K562 (cell line): ENCODE measurements at regions not wholly inside any gene's neighbourhood (a gene's known extent, or its start where the extent isn't known, plus 50 kb on each side); places are given as distances from the start of the nearest gene placed in this dataset.

Experiments
- ATAC-seq: fragments of 200-7000 bp; cut with Tn5 transposase; 3 replicates; pipeline ENCODE4 v1.9.1; 2020; ENCODE audit warnings: moderate library complexity
- BruUV-seq: library from RNA; stranded (reverse); fragments of 400-500 nt; replicated peaks from 2 replicates; lab custom pipeline; 2021; lab: Mats Ljungman, UMichigan
- CTCF ChIA-PET: fragments of 300-600 bp; formaldehyde crosslinking; extraction: SDS; loops from one replicate; lab custom pipeline; 2021; ENCODE audit warnings: low intra/inter-chr PET ratio; lab: Yijun Ruan, JAX
- POLR2A ChIA-PET: fragments of 300-600, 350-650 bp; sonication (Branson Sonifier 250); formaldehyde crosslinking; extraction: SDS; loops from one replicate; lab custom pipeline; 2021; ENCODE audit warnings: antibody characterized with exemption, inconsistent platforms; lab: Yijun Ruan, JAX
- DNase-seq, 4 experiments: peaks; one replicate each; pipeline versions ENCODE4 v3.0.0 to v3.0.0-alpha.2; 2011 to 2018; ENCODE audit warnings: low spot score in 3 of 4, mixed read lengths in 3 of 4; ENCODE audit errors: extremely low read depth in 1 of 4
- FAIRE-seq: peaks from 2 replicates; lab custom pipeline; 2011; peaks lifted over from hg19 to GRCh38; lab: Jason Lieb, UNC
- H2AFZ ChIP-seq: 2 replicates; pipeline ENCODE4 v1.6.0; 2011; ENCODE audit warnings: low read depth, low read length, control low read depth, inconsistent platforms
- H3K27ac ChIP-seq: fragments of 200-600 bp; 3 replicates; pipeline ENCODE4 v1.8.0; 2011; ENCODE audit warnings: low read depth, mild to moderate bottlenecking, control low read depth, inconsistent platforms, low read length, moderate library complexity, mixed read lengths; ENCODE audit errors: extremely low read depth
- H3K27me3 ChIP-seq, 2 experiments: fragments of 300-600 bp in 1 of 2; 2 replicates in 1 of 2; 3 replicates in 1 of 2; pipeline versions ENCODE4 v1.6.0 to v1.8.0; 2011; ENCODE audit warnings: inconsistent platforms in 2 of 2, low read length in 2 of 2, mild to moderate bottlenecking in 1 of 2, mixed read lengths in 1 of 2, moderate library complexity in 1 of 2; ENCODE audit not compliant: control insufficient read depth in 2 of 2, insufficient read depth in 2 of 2
- H3K36me3 ChIP-seq: fragments of 300-600 bp; 3 replicates; pipeline ENCODE4 v1.8.0; 2011; ENCODE audit warnings: mild to moderate bottlenecking, low read length, inconsistent platforms; ENCODE audit not compliant: control insufficient read depth, insufficient read depth
- H3K4me1 ChIP-seq, 2 experiments: fragments of 200-600 bp in 1 of 2; replicated peaks in 1 of 2; 2 replicates in 1 of 2; 3 replicates in 1 of 2; pipeline versions ENCODE4 v1.5.1 to v1.8.0; 2011; ENCODE audit warnings: inconsistent platforms in 2 of 2, low read length in 2 of 2, mild to moderate bottlenecking in 1 of 2, mixed read lengths in 1 of 2, moderate library complexity in 1 of 2; ENCODE audit not compliant: control insufficient read depth in 2 of 2, insufficient read depth in 2 of 2
- H3K4me2 ChIP-seq: 2 replicates; pipeline ENCODE4 v1.6.1; 2011; ENCODE audit warnings: low read length, control low read depth, inconsistent platforms, mixed read lengths; ENCODE audit not compliant: insufficient read depth
- H3K4me3 ChIP-seq: fragments of 200-600 bp; sonication (generic), shearing (Covaris generic); 2 replicates; pipeline ENCODE4 v1.5.1; 2016; ENCODE audit warnings: control low read depth, inconsistent platforms
- H3K79me2 ChIP-seq: fragments of 200-600 bp; 3 replicates; pipeline ENCODE4 v1.8.0; 2011; ENCODE audit warnings: low read length, inconsistent platforms; ENCODE audit not compliant: control insufficient read depth, insufficient read depth
- H3K9ac ChIP-seq, 2 experiments: 2 replicates each; pipeline versions ENCODE4 v1.6.0 to v1.6.1; 2011; ENCODE audit warnings: low read depth in 2 of 2, low read length in 2 of 2, control low read depth in 1 of 2, inconsistent platforms in 1 of 2, mild to moderate bottlenecking in 1 of 2, mixed read lengths in 1 of 2; ENCODE audit not compliant: insufficient read depth in 1 of 2
- H3K9me1 ChIP-seq: one replicate; pipeline ENCODE4 v1.6.0; 2011; ENCODE audit warnings: inconsistent platforms, mild to moderate bottlenecking, low read length, moderate library complexity; ENCODE audit not compliant: control insufficient read depth, insufficient read depth
- H3K9me3 ChIP-seq: replicated peaks from 2 replicates; pipeline ENCODE4 v1.5.1; 2011; ENCODE audit warnings: low read depth, low read length, inconsistent platforms; ENCODE audit not compliant: control insufficient read depth, insufficient read depth
- H4K20me1 ChIP-seq: replicated peaks from 2 replicates; pipeline ENCODE4 v1.6.1; 2011; ENCODE audit warnings: low read length, inconsistent platforms, mixed read lengths; ENCODE audit not compliant: control insufficient read depth, insufficient read depth
- BHLHE40 ChIP-seq: IDR thresholded peaks from 2 replicates; pipeline ENCODE4 v1.6.1; 2011; ENCODE audit warnings: low read length, improper control_type of control experiment
- CEBPG ChIP-seq, 3 experiments: fragments of 200-800 bp in 1 of 3; sonication (Bioruptor generic) in 1 of 3; sonication (generic) in 1 of 3; formaldehyde crosslinking in 1 of 3; IDR thresholded peaks in 2 of 3; conservative IDR thresholded peaks in 1 of 3; 2 replicates each; pipeline versions ENCODE4 v1.6.1 to v1.8.0; 2016 to 2022; ENCODE audit warnings: missing compliant biosample characterization in 2 of 3, missing genetic modification characterization in 2 of 3, mild to moderate bottlenecking in 1 of 3, missing genetic modification reagents in 1 of 3
- FOSL1 ChIP-seq: fragments of 200-800 bp; sonication (Bioruptor generic); conservative IDR thresholded peaks from 2 replicates; pipeline ENCODE4 v1.6.1; 2016; ENCODE audit warnings: missing genetic modification characterization, missing compliant biosample characterization
- HLTF ChIP-seq: fragments of 450-650 bp; IDR thresholded peaks from 2 replicates; pipeline ENCODE4 v1.6.1; 2016
- ILF3 ChIP-seq: fragments of 450-650 bp; IDR thresholded peaks from 2 replicates; pipeline ENCODE4 v1.6.1; 2018; ENCODE audit warnings: antibody characterized with exemption, mild to moderate bottlenecking, moderate library complexity, borderline replicate concordance
- MIER1 ChIP-seq: fragments of 450-650 bp; IDR thresholded peaks from 2 replicates; pipeline ENCODE4 v1.6.1; 2016; ENCODE audit warnings: antibody characterized with exemption, mild to moderate bottlenecking, low read depth
- NCOA6 ChIP-seq: fragments of 450-650 bp; IDR thresholded peaks from 2 replicates; pipeline ENCODE4 v1.6.1; 2017; ENCODE audit warnings: mild to moderate bottlenecking
- NFATC3 ChIP-seq: fragments of 450-650 bp; IDR thresholded peaks from 2 replicates; pipeline ENCODE4 v1.6.1; 2017; ENCODE audit warnings: mild to moderate bottlenecking
- NFYB ChIP-seq: IDR thresholded peaks from 2 replicates; pipeline ENCODE4 v1.6.1; 2011; ENCODE audit warnings: mild to moderate bottlenecking, moderate library complexity; ENCODE audit not compliant: insufficient read length; ENCODE audit errors: extremely low read depth
- NRF1 ChIP-seq, 2 experiments: fragments of 450-650 bp; IDR thresholded peaks in 1 of 2; conservative IDR thresholded peaks in 1 of 2; 2 replicates each; pipeline ENCODE4 v1.6.1; 2014; ENCODE audit warnings: mild to moderate bottlenecking in 2 of 2
- POLR2A ChIP-seq: fragments of 450-650 bp; conservative IDR thresholded peaks from 2 replicates; pipeline ENCODE4 v1.6.1; 2016
- RFX1 ChIP-seq: fragments of 450-650 bp; IDR thresholded peaks from 2 replicates; pipeline ENCODE4 v1.6.1; 2016; ENCODE audit warnings: mild to moderate bottlenecking, moderate library complexity
- SRSF7 ChIP-seq: fragments of 200-400 bp; formaldehyde crosslinking; optimal IDR thresholded peaks from 2 replicates; pipeline ENCODE3; 2017; ENCODE audit warnings: mild to moderate bottlenecking, low read depth, low read length
- TARDBP ChIP-seq: fragments of 450-650 bp; IDR thresholded peaks from 2 replicates; pipeline ENCODE4 v1.6.1; 2016
- TCF3 ChIP-seq: sonication (generic); formaldehyde crosslinking; IDR thresholded peaks from 2 replicates; pipeline ENCODE4 v1.4.0; 2020; ENCODE audit warnings: mild to moderate bottlenecking, missing genetic modification reagents
- TSC22D4 ChIP-seq: fragments of 450-650 bp; IDR thresholded peaks from 2 replicates; pipeline ENCODE4 v1.6.1; 2016; ENCODE audit warnings: missing genetic modification characterization, missing biosample characterization, control low read depth
- ZNF134 ChIP-seq: fragments of 250-450 bp; sonication (Bioruptor Pico); conservative IDR thresholded peaks from 2 replicates; pipeline ENCODE4 v1.4.0; 2020
- ZNF184 ChIP-seq: sonication (generic); formaldehyde crosslinking; IDR thresholded peaks from 2 replicates; pipeline ENCODE4 v1.5.0; 2020; ENCODE audit warnings: missing genetic modification reagents
- ZNF3 ChIP-seq: fragments of 250-450 bp; sonication (Bioruptor Pico); IDR thresholded peaks from 2 replicates; pipeline ENCODE4 v1.5.0; 2021; ENCODE audit warnings: mild to moderate bottlenecking, moderate library complexity
- ZNF347 ChIP-seq: fragments of 450-650 bp; formaldehyde crosslinking; IDR thresholded peaks from 2 replicates; pipeline ENCODE4 v1.4.0; 2020; ENCODE audit warnings: low read depth, mild to moderate bottlenecking, moderate library complexity
- WGBS: fragments of 100-300 bp; shearing (Covaris generic); methylation state at CpG from one replicate; pipeline ENCODE4 v1.1.6; 2016; ENCODE audit warnings: low coverage, mixed read lengths; ENCODE audit not compliant: insufficient coverage; ENCODE audit errors: missing lambda C conversion rate; 5-methylcytosine and 5-hydroxymethylcytosine counted together
- in situ Hi-C: fragments of 300-500 bp; cut with MboI; formaldehyde crosslinking; loops from 4 replicates; pipeline ENCODE4 v1.15.0; 2018; ENCODE audit warnings: inconsistent platforms, mixed read lengths
- intact Hi-C: fragments of 100-400 bp; cut with micrococcal nuclease; formaldehyde crosslinking; loops from 2 replicates; pipeline ENCODE4 v1.14.2; 2022

- Histone ChIP-seq H3K4me2 (no peak overlapping the region), H3K27me3 (no peaks in the 10 kb centered on the region), H3K79me2 (no peaks in the 10 kb centered on the region), H3K4me1 (no peaks in the 10 kb centered on the region), H3K4me3 (no peak overlapping the region), H3K36me3 (no peaks in the 10 kb centered on the region), H3K9ac (no peak overlapping the region), H3K9me3 (no peaks in the 10 kb centered on the region), H2AFZ (no peak overlapping the region), H3K27ac (no peak overlapping the region), H3K9me1 (no peaks in the 10 kb centered on the region), H4K20me1 (no peaks in the 10 kb centered on the region)
- TF ChIP-seq FOSL1 (tag) (no peak), ZNF184 (CRISPR knock-in tag) (no peak), TCF3 (CRISPR knock-in tag) (no peak), TARDBP (no peak), TSC22D4 (tag) (no peak), RFX1 (no peak), ZNF3 (CRISPR knock-in tag) (no peak), ILF3 (no peak), NFATC3 (no peak), BHLHE40 (no peak), ZNF134 (CRISPR knock-in tag) (no peak), HLTF (no peak), ZNF347 (CRISPR knock-in tag) (no peak), POLR2A (no peak), SRSF7 (no peak), NRF1 (conservative IDR thresholded peaks at IDR 0.05 in 1 of 2, IDR thresholded peaks at IDR 0.05 in 1 of 2) (no peak), NCOA6 (no peak), MIER1 (no peak), NFYB (no peak), CEBPG (CRISPR knock-in tag; IDR thresholded peaks at IDR 0.05) (no peak), CEBPG (tag; conservative IDR thresholded peaks at IDR 0.05 in 1 of 2, IDR thresholded peaks at IDR 0.05 in 1 of 2) (no peak)
- no peak for FAIRE-seq
- no peak for ATAC-seq
- intact Hi-C loops (no loop called here), in situ Hi-C loops (no loop called here)
- BruUV-seq, result no TSS peak
- CTCF ChIA-PET, result no interaction called here
- 44% methylated on average over 6 of the region's 6 CpGs for WGBS
- POLR2A ChIA-PET, result interaction anchor here (1.5 kb wide), 1 partner anchor 10 kb away, joined by 4 read pairs; no protein-coding TSS in a partner anchor
- no peak for DNase-seq
These were observed 324.0 kb upstream of the MAP3K7 start for GRCh38 chr6:90910893-90911292.
